BLaER1 treated with 17β-estradiol and CSF1 and Interleukin-3, amounts not matched to agents 10 nM and 100 nM (cell line): ENCODE measurements at regions not wholly inside any gene's neighbourhood (a gene's known extent, or its start where the extent isn't known, plus 50 kb on each side); places are given as distances from the start of the nearest gene placed in this dataset.

Source experiments
- H3K27ac ChIP-seq, 11 experiments: shearing (Covaris generic); formaldehyde crosslinking; 2 replicates each; pipeline ENCODE4 v1.8.1; 2022
- H3K27me3 ChIP-seq, 11 experiments: shearing (Covaris generic); formaldehyde crosslinking; 2 replicates each; pipeline ENCODE4 v1.8.1; 2022
- H3K36me3 ChIP-seq, 11 experiments: shearing (Covaris generic); formaldehyde crosslinking; 2 replicates each; pipeline ENCODE4 v1.8.1; 2022
- H3K4me1 ChIP-seq, 10 experiments: shearing (Covaris generic); formaldehyde crosslinking; 2 replicates each; pipeline ENCODE4 v1.8.1; 2022
- H3K4me2 ChIP-seq, 11 experiments: shearing (Covaris generic); formaldehyde crosslinking; 2 replicates each; pipeline ENCODE4 v1.8.1; 2022
- H3K4me3 ChIP-seq, 10 experiments: shearing (Covaris generic); formaldehyde crosslinking; 2 replicates each; pipeline ENCODE4 v1.8.1; 2022
- H3K9ac ChIP-seq, 11 experiments: shearing (Covaris generic); formaldehyde crosslinking; 2 replicates each; pipeline ENCODE4 v1.8.1; 2022
- H3K9me3 ChIP-seq, 11 experiments: shearing (Covaris generic); formaldehyde crosslinking; replicated peaks in 1 of 11; 2 replicates each; pipeline ENCODE4 v1.8.1; 2022
- H4K20me1 ChIP-seq, 11 experiments: shearing (Covaris generic); formaldehyde crosslinking; 2 replicates each; pipeline ENCODE4 v1.8.1; 2022
- Cebpa-rat ChIP-seq, 11 experiments: shearing (Covaris generic); IDR thresholded peaks; 2 replicates each; pipeline ENCODE4 v1.8.1; 2022

DNA sequence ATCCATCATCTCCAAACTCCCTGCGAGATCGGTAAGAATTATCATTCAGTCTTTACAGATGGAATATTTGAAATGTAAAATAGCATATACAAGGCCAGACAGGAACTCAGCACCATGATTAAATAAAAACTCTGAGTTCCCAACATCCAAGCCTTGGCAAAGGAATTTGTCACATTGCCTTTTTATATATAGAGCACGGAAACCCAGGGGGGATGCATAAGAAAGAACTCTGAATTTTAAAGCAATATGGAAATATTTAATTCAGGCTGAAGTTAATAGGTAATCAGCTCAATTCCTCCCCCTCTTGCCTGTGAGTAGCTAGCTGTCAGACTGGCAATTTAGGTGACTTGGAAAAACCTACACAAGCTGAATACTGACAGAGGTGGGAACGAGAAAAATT, 217.9 kb upstream of the KCNMB2 start:
- H3K27me3 ChIP-seq: no peaks in the 10 kb centered on the region
- no peaks in the 10 kb centered on the region for H4K20me1 ChIP-seq
- H3K4me2 ChIP-seq: no peak overlapping the region
- H3K27ac ChIP-seq: no peak overlapping the region
- peaks cover 0 to 24% (median 11%) of the 10 kb centered on the region in 10 experiments; a peak in 15 of 20 replicates for H3K4me1 ChIP-seq
- H3K9ac ChIP-seq: no peak overlapping the region
- no peak overlapping the region for H3K4me3 ChIP-seq
- H3K9me3 ChIP-seq: peaks cover 0 to 18% (median 10%) of the 10 kb centered on the region in 11 experiments; a peak in 13 of 22 replicates
- H3K36me3 ChIP-seq: 0 out of 22 replicates have a peak, but pooled peaks cover 0 to 3% (median 0%) of the 10 kb centered on the region in 11 experiments
- TF ChIP-seq Cebpa-rat (IDR thresholded peaks at IDR 0.05): no peak

DNA sequence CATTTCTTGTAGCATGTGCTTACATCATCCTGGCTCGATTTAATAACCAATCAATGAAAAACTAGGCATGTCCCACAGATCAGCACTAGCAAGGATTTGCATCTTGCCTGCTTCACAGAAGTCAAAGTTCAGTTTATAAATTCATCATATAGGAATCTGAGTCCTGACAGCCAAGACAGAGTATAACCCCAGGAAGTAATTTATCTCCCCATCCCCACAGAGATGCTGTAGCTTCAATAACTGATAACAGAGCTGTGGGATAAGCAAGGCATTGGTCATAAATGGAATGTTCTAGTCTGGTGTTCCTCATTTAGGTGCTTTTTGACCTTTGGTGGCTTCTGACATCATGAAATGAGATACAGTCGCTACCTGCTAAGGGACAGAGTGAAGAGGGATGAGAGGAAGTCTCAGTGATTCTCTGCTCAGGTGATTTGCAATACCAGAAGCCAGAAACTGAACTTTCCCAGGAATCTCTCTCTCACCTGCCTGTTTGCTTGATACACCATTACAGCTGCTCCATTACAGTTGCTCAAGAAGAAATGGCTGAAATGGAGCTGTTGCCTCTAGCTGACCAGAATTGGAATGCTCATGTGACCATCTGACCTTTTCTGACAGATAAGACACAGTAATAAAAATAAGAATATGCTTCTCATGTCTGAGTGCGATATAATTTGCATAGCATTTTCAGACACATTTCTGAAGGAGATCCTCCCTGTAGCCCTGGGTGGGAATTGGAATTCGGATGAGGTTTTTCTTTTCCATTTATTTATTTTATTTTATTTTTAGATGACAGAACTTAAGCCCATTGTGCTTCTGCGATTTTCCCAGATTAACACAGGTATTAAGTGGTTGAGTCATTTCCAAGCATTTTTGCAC, 217.1 kb upstream of the KCNMB2 start:
- H3K9me3 ChIP-seq: peaks cover 0 to 18% (median 10%) of the 10 kb centered on the region in 11 experiments; a peak in 13 of 22 replicates
- H3K27ac ChIP-seq: no peak overlapping the region
- no peak overlapping the region for H3K9ac ChIP-seq
- no peak for TF ChIP-seq Cebpa-rat (IDR thresholded peaks at IDR 0.05)
- no peak overlapping the region for H3K4me2 ChIP-seq
- H3K27me3 ChIP-seq: no peaks in the 10 kb centered on the region
- 0 out of 22 replicates have a peak, but pooled peaks cover 0 to 3% (median 0%) of the 10 kb centered on the region in 11 experiments for H3K36me3 ChIP-seq
- peaks cover 0 to 24% (median 11%) of the 10 kb centered on the region in 10 experiments; a peak in 15 of 20 replicates for H3K4me1 ChIP-seq
- H4K20me1 ChIP-seq: no peaks in the 10 kb centered on the region
- no peak overlapping the region for H3K4me3 ChIP-seq

- peaks cover 0 to 9% (median 4%) of the 10 kb centered on the region in 11 experiments; a peak in 13 of 22 replicates for H3K9me3 ChIP-seq
- H3K4me3 ChIP-seq: no peak overlapping the region
- peak overlapping the region in 9 of 11 experiments; percentile 3 to 70 (median 36); a peak in 14 of 22 replicates for H3K4me2 ChIP-seq
- H3K36me3 ChIP-seq: 0 out of 22 replicates have a peak, but pooled peaks cover 0 to 3% (median 0%) of the 10 kb centered on the region in 11 experiments
- H3K27me3 ChIP-seq: no peaks in the 10 kb centered on the region
- peak overlapping the region in 1 of 11 experiments; percentile 23; a peak in 1 of 22 replicates for H3K27ac ChIP-seq
- peaks cover 0 to 36% (median 15%) of the 10 kb centered on the region in 10 experiments; a peak in 15 of 20 replicates for H3K4me1 ChIP-seq
- TF ChIP-seq Cebpa-rat (IDR thresholded peaks at IDR 0.05): no peak
- no peak overlapping the region for H3K9ac ChIP-seq
- H4K20me1 ChIP-seq: no peaks in the 10 kb centered on the region
Measured at GRCh38 chr3:178320456-178321351, 215.5 kb upstream of the KCNMB2 start.

DNA sequence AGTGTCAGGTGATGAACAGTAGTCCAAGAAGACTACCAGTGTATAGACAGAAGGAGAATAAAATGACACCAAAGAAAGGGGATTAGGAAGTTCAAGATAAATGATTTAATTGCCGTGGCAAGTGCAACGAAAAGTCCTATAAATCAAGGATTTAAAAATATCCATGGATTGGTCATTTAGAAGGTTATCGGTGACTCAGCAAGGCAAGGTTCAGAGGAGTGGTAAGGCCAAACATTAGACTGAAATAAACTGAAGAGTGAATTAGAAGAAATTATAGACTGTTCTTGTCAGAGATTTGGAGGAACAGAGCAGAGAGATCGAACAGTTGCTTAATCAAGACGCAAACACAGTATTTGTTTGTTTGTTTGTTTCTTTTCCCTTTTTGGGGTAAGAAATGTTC, 211.9 kb upstream of the KCNMB2 start:
- Histone ChIP-seq H3K4me1 (peaks cover 8 to 40% (median 17%) of the 10 kb centered on the region in 10 experiments; a peak in 18 of 20 replicates), H3K4me3 (no peak overlapping the region), H3K4me2 (peak overlapping the region in 1 of 11 experiments; percentile 24; a peak in 2 of 22 replicates), H3K27me3 (no peaks in the 10 kb centered on the region), H3K9ac (no peak overlapping the region), H3K9me3 (no peaks in the 10 kb centered on the region; a peak in 1 of 22 replicates), H3K27ac (no peak overlapping the region), H4K20me1 (no peaks in the 10 kb centered on the region), H3K36me3 (no peaks in the 10 kb centered on the region)
- no peak for TF ChIP-seq Cebpa-rat (IDR thresholded peaks at IDR 0.05)

GRCh38 chr3:178325330-178325729, 210.9 kb upstream of the KCNMB2 start:
- H3K36me3 ChIP-seq: no peaks in the 10 kb centered on the region
- peak overlapping the region in 2 of 11 experiments; percentile 7 to 24; a peak in 4 of 22 replicates for H3K4me2 ChIP-seq
- no peak overlapping the region; a peak in 1 of 22 replicates for H3K9ac ChIP-seq
- H4K20me1 ChIP-seq: no peaks in the 10 kb centered on the region
- H3K27me3 ChIP-seq: no peaks in the 10 kb centered on the region
- no peaks in the 10 kb centered on the region; a peak in 1 of 22 replicates for H3K9me3 ChIP-seq
- no peak overlapping the region; a peak in 1 of 22 replicates for H3K27ac ChIP-seq
- H3K4me3 ChIP-seq: no peak overlapping the region
- peaks cover 7 to 36% (median 15%) of the 10 kb centered on the region in 10 experiments; a peak in 18 of 20 replicates for H3K4me1 ChIP-seq
- TF ChIP-seq Cebpa-rat (IDR thresholded peaks at IDR 0.05): no peak

DNA sequence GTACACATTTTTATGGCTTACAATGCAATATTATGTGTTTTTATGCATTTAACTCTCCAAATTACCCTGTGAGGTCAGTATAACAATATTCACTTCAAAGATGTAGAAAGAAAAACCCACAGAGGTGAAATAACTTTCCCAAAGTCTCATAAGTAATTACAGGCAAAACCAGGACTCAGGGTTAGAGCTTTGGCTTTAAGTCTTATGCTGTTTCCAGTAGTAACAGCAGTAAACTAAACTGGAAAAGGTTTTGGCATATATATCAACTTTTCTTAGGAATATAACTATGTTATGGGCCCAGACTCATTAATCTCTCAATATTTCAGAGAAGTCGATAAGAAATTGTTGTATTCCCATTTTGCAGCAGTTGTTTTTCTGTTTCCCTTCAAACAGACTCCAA, 206.3 kb upstream of the KCNMB2 start:
- Histone ChIP-seq H3K9ac (no peak overlapping the region), H3K27me3 (no peaks in the 10 kb centered on the region)
- no peak for TF ChIP-seq Cebpa-rat (IDR thresholded peaks at IDR 0.05)

DNA sequence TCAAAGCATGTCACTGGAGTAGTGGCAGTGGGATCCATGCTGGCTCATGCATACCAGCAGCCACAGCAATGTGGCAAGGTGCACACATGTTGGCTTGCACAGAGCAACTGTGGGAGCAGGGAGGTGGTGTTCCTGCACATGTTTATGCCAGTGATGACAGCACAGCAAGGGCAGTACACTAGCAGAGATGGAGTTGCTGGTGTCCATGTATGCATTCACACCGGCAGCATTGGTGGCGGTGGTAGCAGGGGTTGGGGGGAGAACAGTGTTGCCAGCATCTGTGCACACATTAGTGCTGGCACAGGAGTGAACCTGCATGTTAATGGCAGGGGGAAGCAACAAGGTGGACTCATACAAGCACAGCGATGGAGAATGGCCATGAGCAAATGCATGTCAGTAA, 202.0 kb upstream of the KCNMB2 start:
- Histone ChIP-seq H3K4me3 (no peak overlapping the region), H4K20me1 (no peaks in the 10 kb centered on the region), H3K27me3 (no peaks in the 10 kb centered on the region), H3K27ac (no peak overlapping the region), H3K9me3 (peaks cover 0 to 15% (median 10%) of the 10 kb centered on the region in 11 experiments; a peak in 10 of 22 replicates), H3K4me2 (no peak overlapping the region), H3K4me1 (peaks cover 0 to 4% (median 0%) of the 10 kb centered on the region in 10 experiments; a peak in 4 of 20 replicates), H3K36me3 (no peaks in the 10 kb centered on the region), H3K9ac (no peak overlapping the region)
- TF ChIP-seq Cebpa-rat (IDR thresholded peaks at IDR 0.05): no peak

More for the DNA sequence above, 206.3 kb upstream of the KCNMB2 start:
- no peaks in the 10 kb centered on the region for H4K20me1 ChIP-seq
- peaks cover 0 to 12% (median 5%) of the 10 kb centered on the region in 10 experiments; a peak in 13 of 20 replicates for H3K4me1 ChIP-seq
- H3K36me3 ChIP-seq: no peaks in the 10 kb centered on the region
- H3K4me2 ChIP-seq: no peak overlapping the region
- no peak overlapping the region for H3K4me3 ChIP-seq
- no peak overlapping the region for H3K27ac ChIP-seq
- peaks cover 0 to 13% (median 9%) of the 10 kb centered on the region in 11 experiments; a peak in 10 of 22 replicates for H3K9me3 ChIP-seq

- Histone ChIP-seq H3K4me3 (no peak overlapping the region), H3K9ac (no peak overlapping the region), H3K27me3 (no peaks in the 10 kb centered on the region), H3K4me2 (no peak overlapping the region), H3K9me3 (peaks cover 0 to 15% (median 10%) of the 10 kb centered on the region in 11 experiments; a peak in 10 of 22 replicates), H3K27ac (no peak overlapping the region), H3K4me1 (peaks cover 0 to 7% (median 0%) of the 10 kb centered on the region in 10 experiments; a peak in 2 of 20 replicates), H3K36me3 (no peaks in the 10 kb centered on the region), H4K20me1 (no peaks in the 10 kb centered on the region)
- TF ChIP-seq Cebpa-rat (IDR thresholded peaks at IDR 0.05): no peak
Measured at GRCh38 chr3:178336336-178336735, 199.9 kb upstream of the KCNMB2 start.
